HuH-7.5 (cell line): ENCODE measurements at regions not wholly inside any gene's neighbourhood (a gene's known extent, or its start where the extent isn't known, plus 50 kb on each side); places are given as distances from the start of the nearest gene placed in this dataset.
"Not testable (repeated sequence)": the region's sequence is repeated elsewhere in the genome, so short reads cannot be mapped to it uniquely, and the experiment has no call there.

Experiments
- DNase-seq: peaks from one replicate; pipeline ENCODE4 v3.0.0; 2011; ENCODE audit warnings: low spot score

DNA sequence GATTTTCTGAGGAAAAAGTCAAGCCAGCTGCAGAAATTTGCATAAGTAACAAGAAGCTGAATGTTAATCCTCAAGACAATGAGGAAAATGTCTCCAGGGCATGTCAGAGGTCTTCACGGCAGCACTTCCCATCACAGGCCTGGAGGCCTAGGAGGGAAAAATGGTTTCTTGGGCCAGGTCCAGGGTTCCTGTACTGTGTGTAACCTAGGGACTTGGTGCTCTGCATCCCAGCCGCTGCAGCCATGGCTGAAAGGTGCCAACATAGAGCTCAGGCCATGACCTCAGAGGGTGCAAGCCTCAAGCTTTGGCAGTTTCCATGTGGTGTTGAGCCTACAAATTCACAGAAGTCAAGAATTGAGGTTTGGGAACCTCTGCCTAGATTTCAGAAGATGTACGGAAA is 144.1 kb downstream of the AKR1D1 start:
- DNase-seq, result not testable (repeated sequence)

DNA sequence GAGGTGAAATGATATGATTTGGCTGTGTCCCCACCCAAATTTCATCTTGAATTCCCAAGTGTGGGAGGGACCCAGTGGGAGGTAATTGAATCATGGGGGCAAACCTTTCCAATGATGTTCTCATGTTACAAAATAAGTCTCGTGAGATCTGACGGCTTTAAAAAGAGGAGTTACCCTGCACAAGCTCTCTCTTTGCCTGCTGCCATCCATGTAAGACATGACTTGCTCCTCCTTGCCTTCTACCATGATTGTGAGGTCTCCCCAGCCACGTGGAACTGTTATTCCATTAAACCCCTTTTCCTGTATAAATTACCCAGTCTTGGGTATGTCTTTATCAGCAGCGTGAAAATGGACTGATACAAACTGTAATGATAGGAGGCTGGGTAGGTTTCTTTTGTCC is 145.1 kb downstream of the AKR1D1 start:
- not testable (repeated sequence) for DNase-seq

DNA sequence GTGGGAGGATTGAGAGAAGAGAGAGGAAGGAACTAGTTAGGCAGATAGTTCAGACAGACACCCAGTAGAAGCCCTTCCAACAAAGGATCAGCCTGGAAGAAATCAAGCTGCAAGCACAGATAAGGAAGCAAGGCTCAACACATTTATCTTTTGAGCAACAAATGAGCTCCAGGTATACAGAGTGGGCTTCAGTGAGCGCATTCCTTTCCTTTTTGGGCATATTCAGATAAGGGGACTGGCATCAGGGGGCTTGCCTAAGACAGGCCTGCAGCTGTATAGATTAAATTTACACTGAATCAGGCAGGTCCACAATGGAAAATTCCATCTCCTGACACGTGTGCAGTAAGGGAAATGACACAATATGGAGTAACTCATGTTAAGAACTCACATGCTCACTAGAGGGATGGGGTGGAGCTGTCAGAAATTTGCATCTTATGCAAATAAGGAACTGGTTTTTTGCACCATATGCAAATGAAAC is 147.2 kb downstream of the AKR1D1 start:
- DNase-seq, result no peak

GRCh38 chr7:138226001-138226476 is 149.8 kb downstream of the AKR1D1 start:
- DNase-seq, result no peak

DNA sequence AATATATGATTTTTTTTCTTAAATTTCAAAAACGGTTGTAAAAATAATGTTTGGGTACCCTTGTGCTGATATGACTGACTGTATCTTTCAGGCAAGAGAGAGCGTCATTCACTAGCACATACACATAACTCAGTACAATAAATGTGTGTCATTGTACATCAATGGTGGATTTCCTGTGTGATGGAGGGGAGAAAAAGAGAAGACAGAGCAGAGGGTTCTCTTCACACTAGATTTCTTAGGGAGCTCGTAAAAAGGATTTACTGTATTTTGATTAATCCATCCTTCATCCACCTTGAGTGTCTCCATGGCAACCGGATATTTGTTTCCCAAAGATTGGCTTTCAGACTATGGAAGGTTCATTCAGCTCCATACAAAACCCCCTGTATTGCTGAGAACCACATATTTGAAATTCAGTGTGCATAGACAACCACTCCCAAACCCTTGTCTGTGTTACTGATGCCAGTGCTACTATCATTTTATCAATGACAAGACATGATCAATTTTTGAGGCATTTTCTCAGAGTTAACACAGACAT is 150.6 kb downstream of the AKR1D1 start:
- no peak for DNase-seq

- DNase-seq, result no peak
Measured at GRCh38 chr7:138228119-138228518, 151.9 kb downstream of the AKR1D1 start.

- no peak for DNase-seq
Measured at GRCh38 chr7:138228769-138229168, 152.5 kb downstream of the AKR1D1 start.

- no peak for DNase-seq
Measured at GRCh38 chr7:138233189-138233588, 156.9 kb downstream of the AKR1D1 start.

DNA sequence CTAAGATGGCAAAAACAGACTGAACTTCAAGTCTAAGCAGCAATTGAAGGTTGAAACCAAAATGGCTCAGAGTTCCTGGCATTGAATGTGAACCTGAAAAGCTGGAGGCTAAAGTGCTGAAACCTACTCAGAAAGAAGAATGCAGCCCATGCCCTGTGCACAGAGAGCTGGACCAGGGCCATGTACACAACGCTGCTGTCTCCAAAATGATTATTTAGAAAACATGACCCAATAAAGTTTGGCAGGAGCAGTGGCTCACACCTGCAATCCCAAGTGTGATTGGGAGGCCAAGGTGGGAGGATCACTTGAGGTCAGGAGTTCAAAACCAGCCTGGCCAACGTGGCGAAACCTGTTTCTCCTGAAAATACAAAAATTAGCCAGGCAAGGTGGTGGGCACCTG is 158.9 kb downstream of the AKR1D1 start:
- no peak for DNase-seq

DNA sequence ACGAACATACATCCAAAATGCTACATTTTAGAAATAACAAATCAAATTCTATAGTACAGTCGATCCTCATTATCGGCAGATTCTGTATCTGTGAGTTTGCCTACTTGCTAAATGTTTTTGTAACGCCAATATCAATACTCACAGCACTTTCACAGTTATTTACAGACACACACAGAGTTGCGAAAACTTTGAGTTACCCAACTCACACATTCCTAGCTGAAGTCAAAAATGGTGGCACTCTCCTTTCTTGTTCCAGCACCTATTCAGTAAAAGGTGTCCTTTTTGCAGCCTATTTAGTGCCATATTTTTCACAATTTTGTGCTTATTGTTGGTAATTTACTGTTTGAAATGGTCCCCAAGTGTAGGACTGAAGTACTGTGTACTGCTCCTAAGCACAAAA is 161.7 kb downstream of the AKR1D1 start:
- DNase-seq, result no peak

DNA sequence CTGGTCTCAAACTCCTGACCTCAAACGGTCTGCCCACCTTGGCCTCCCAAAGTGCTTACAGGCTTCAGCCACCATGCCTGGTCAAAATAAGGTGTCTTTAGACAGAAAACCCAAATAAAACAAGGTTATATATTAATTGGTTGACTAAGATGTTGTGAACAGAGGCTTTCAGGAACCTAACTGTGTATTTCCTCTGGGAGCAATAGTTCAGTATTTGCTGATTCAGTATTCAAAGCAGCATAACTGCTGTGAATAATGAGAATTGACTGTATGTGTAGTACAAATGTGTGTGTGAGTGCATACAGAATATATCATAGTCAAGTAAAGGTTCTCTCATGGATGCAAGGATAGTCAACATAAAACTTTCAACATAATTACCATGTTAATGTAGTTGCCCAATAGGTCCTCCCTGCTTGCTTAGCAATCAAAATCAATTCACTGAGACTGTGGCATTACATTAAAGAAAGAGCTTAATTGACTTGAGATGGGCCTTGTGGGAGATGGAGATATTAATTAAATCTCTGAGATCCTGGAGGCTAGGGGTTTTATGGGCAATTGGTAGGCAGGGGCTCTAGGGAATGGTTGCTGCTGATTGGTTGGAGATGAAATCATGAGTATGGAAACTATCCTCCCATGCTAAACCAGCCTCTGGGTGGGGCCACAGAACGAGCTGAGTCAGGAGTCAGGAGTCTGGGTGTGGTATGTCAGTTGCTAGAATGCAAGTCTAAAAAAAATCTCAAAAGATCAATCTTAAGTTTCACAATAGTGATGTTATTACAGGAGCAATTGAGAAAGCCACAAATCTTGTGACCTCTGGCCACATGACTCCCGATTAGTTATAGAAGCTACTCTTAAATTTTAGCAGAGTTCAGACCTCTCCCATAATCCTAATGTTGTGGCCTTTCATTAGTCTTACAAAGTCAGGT is 162.7 kb downstream of the AKR1D1 start:
- no peak for DNase-seq

- DNase-seq, result no peak
Measured at GRCh38 chr7:138243430-138243829, 167.2 kb downstream of the AKR1D1 start.

- DNase-seq, result no peak
Measured at GRCh38 chr7:138243836-138244235, 167.6 kb downstream of the AKR1D1 start.

DNA sequence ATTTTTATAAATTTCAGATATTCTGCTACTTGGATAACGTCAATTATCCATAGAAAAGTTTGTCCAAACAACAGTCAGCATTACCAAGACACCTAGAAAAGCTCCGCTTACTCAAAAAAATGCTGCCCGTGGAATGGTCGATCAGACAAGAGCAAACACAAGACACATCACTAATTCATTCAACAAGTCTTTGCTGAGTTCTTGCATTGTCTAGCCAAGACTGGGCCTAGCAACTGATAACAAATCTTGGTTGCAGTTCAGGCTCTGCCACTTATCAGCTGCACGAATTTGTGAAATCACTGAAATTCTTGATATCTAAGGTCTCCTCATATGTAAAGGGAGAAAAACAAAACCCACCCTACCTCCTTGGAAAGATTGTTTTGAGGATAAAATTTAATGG is 168.3 kb downstream of the AKR1D1 start:
- DNase-seq, result no peak

DNA sequence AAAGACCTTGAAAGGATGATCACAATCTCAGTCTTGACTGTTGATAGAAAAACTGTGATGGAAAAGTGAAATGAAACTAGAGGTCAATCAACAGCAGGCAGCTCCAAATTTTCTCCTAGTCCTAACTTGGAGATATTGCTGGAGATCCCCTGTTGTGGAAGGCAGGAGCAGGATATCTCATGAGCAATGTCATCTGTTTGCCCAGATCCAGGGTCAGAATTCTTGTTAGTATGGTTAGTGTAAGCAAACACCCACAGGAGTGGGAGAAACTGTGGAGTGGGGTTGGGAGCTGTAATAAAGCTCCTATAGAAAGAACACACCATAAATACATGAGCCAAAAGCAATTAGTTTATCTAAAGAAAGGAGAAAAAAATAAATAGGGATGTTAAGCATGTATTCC is 169.0 kb downstream of the AKR1D1 start:
- no peak for DNase-seq

DNA sequence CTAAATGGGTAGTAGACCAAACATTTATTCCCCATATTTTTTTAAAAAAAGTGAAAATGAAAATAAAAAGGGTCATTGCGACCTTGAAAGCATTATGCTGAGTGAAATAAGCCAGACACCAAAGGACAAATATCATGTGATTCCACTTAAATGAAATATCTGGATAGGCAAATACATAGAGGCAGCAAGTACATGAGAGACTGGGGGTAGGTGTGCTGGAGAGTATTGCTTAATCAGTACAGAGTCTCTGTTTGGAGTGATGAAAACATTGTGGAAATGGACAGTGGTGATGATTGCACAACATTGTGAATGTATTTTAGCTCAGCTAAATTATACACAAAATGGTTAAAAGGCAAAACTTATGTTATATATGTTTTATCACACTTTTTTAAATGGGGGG is 169.4 kb downstream of the AKR1D1 start:
- DNase-seq, result no peak

GRCh38 chr7:138246428-138246827 is 170.2 kb downstream of the AKR1D1 start:
- no peak for DNase-seq

GRCh38 chr7:138247081-138247480 is 170.8 kb downstream of the AKR1D1 start:
- DNase-seq, result no peak

- no peak for DNase-seq
Measured at GRCh38 chr7:138247568-138248333, 171.5 kb downstream of the AKR1D1 start.

GRCh38 chr7:138248609-138249008 is 172.3 kb downstream of the AKR1D1 start:
- DNase-seq, result no peak

- no peak for DNase-seq
Measured at GRCh38 chr7:138249975-138250374, 173.7 kb downstream of the AKR1D1 start.

DNA sequence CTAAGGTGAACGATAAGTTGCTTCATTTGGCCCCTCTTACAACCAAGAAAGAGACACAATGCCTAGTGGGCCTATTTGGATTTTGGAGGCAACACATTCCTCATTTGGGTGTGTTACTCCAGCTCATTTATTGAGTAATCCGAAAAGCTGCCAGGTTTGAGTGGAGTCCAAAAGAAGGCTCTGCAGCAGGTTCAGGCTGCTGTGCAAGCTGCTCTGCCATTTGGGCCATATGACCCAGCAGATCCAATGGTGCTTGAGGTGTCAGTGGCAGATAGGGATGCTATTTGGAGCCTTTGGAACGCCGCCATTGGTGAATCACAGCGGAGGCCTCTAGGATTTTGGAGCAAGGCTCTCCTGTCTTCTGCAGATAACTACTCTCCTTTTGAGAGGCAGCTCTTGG is 176.4 kb downstream of the AKR1D1 start:
- DNase-seq, result not testable (repeated sequence)

- DNase-seq, result no peak
Measured at GRCh38 chr7:138254444-138254843, 178.2 kb downstream of the AKR1D1 start.
